HepG2 (cell line): ENCODE measurements at regions not wholly inside any gene's neighbourhood (a gene's known extent, or its start where the extent isn't known, plus 50 kb on each side); places are given as distances from the start of the nearest gene placed in this dataset.

ENCODE experiments used
- ATAC-seq: fragments of 200-7000 bp; cut with Tn5 transposase; 3 replicates; pipeline ENCODE4 v1.9.1; 2020; ENCODE audit warnings: mild to moderate bottlenecking, moderate library complexity
- BruUV-seq: library from RNA; stranded (reverse); fragments of 400-500 nt; replicated peaks from 2 replicates; lab custom pipeline; 2021; lab: Mats Ljungman, UMichigan
- CTCF ChIA-PET: fragments of 300-600 bp; formaldehyde crosslinking; extraction: SDS; loops from one replicate; lab custom pipeline; 2021; ENCODE audit warnings: low total read pairs, inconsistent platforms, low intra/inter-chr PET ratio; lab: Yijun Ruan, JAX
- POLR2A ChIA-PET: fragments of 350-600 bp; sonication (Branson Sonifier 250); formaldehyde crosslinking; loops from one replicate; lab custom pipeline; 2020; ENCODE audit warnings: antibody characterized with exemption, inconsistent platforms; lab: Yijun Ruan, JAX
- DNase-seq: peaks from one replicate; pipeline ENCODE4 v3.0.0-alpha.2; 2015; ENCODE audit warnings: low spot score
- FAIRE-seq: peaks from 3 replicates; lab custom pipeline; 2011; peaks lifted over from hg19 to GRCh38; lab: Jason Lieb, UNC
- H2AFZ ChIP-seq: one replicate; pipeline ENCODE4 v1.6.1; 2011; ENCODE audit warnings: low read length, inconsistent platforms
- H3K27ac ChIP-seq: fragments of 300-600 bp; 3 replicates; pipeline ENCODE4 v1.8.0; 2011; ENCODE audit warnings: mixed run types, mild to moderate bottlenecking, mixed read lengths, low read length, inconsistent platforms; ENCODE audit not compliant: insufficient read depth; ENCODE audit errors: extremely low read length
- H3K27me3 ChIP-seq, 2 experiments: fragments of 200-600 bp in 1 of 2; 2 replicates in 1 of 2; 3 replicates in 1 of 2; pipeline versions ENCODE4 v1.6.0 to v1.8.0; 2011; ENCODE audit warnings: low read length in 2 of 2, mild to moderate bottlenecking in 2 of 2, moderate library complexity in 2 of 2, inconsistent platforms in 1 of 2; ENCODE audit not compliant: insufficient read depth in 2 of 2, control insufficient read depth in 1 of 2
- H3K36me3 ChIP-seq, 2 experiments: fragments of 200-600 bp in 1 of 2; replicated peaks in 1 of 2; 2 replicates in 1 of 2; 3 replicates in 1 of 2; pipeline versions ENCODE4 v1.5.1 to v1.8.0; 2011; ENCODE audit warnings: low read length in 2 of 2, inconsistent platforms in 1 of 2; ENCODE audit not compliant: insufficient read depth in 2 of 2, control insufficient read depth in 1 of 2
- H3K4me1 ChIP-seq: 2 replicates; pipeline ENCODE4 v1.5.1; 2012; ENCODE audit warnings: low read length, inconsistent platforms; ENCODE audit not compliant: insufficient read depth
- H3K4me2 ChIP-seq: 2 replicates; pipeline ENCODE4 v1.6.0; 2011; ENCODE audit warnings: low read depth, low read length, inconsistent platforms
- H3K4me3 ChIP-seq, 3 experiments: fragments of 200-600 bp in 1 of 3; sonication (generic), shearing (Covaris generic) in 1 of 3; replicated peaks in 1 of 3; 2 replicates each; pipeline ENCODE4 v1.5.1; 2011 to 2016; ENCODE audit warnings: low read length in 3 of 3, inconsistent platforms in 2 of 3, low read depth in 2 of 3, mild to moderate bottlenecking in 2 of 3, control low read depth in 1 of 3, mixed read lengths in 1 of 3; ENCODE audit not compliant: insufficient read depth in 1 of 3
- H3K79me2 ChIP-seq: one replicate; pipeline ENCODE4 v1.6.1; 2011; ENCODE audit warnings: low read length, inconsistent platforms; ENCODE audit not compliant: insufficient read depth
- H3K9ac ChIP-seq: 2 replicates; pipeline ENCODE4 v1.6.0; 2011; ENCODE audit warnings: mild to moderate bottlenecking, low read depth, low read length, inconsistent platforms; ENCODE audit not compliant: insufficient read depth
- H3K9me3 ChIP-seq: 2 replicates; pipeline ENCODE4 v1.5.1; 2012; ENCODE audit warnings: mild to moderate bottlenecking, low read length
- H4K20me1 ChIP-seq: 2 replicates; pipeline ENCODE4 v1.6.0; 2011; ENCODE audit warnings: inconsistent platforms, mild to moderate bottlenecking, low read length, moderate library complexity; ENCODE audit not compliant: insufficient read depth
- ADNP ChIP-seq: sonication (generic); formaldehyde crosslinking; IDR thresholded peaks from 2 replicates; pipeline ENCODE4 v1.4.0; 2020; ENCODE audit warnings: missing genetic modification reagents
- HNRNPL ChIP-seq: fragments of 200-400 bp; formaldehyde crosslinking; IDR thresholded peaks from 2 replicates; pipeline ENCODE4 v1.6.1; 2017; ENCODE audit warnings: mild to moderate bottlenecking, low read depth, low read length
- NAIF1 ChIP-seq: sonication (generic); formaldehyde crosslinking; IDR thresholded peaks from 2 replicates; pipeline ENCODE4 v1.5.0; 2020; ENCODE audit warnings: mild to moderate bottlenecking, missing genetic modification reagents, borderline replicate concordance
- RBAK ChIP-seq: sonication (generic); formaldehyde crosslinking; IDR thresholded peaks from 2 replicates; pipeline ENCODE4 v1.5.1; 2020; ENCODE audit warnings: mild to moderate bottlenecking, missing genetic modification reagents
- ZFX ChIP-seq: sonication (generic); formaldehyde crosslinking; IDR thresholded peaks from 2 replicates; pipeline ENCODE4 v1.4.0; 2020; ENCODE audit warnings: mild to moderate bottlenecking, low read depth, missing genetic modification reagents, moderate library complexity
- WGBS: methylation state at CpG from one replicate; pipeline ENCODE4 v1.1.6; 2017; ENCODE audit warnings: low lambda C conversion rate; 5-methylcytosine and 5-hydroxymethylcytosine counted together
- in situ Hi-C: cut with HindIII; loops from 2 replicates; pipeline ENCODE4 v1.10.0; 2017; ENCODE audit warnings: low pct_unique_long_range_greater_than_20kb; ENCODE audit not compliant: extremely low pct_ligation_motif_present
- intact Hi-C: fragments of 100-400 bp; cut with micrococcal nuclease; formaldehyde crosslinking; loops from one replicate; pipeline ENCODE4 v1.10.0; 2022; ENCODE audit not compliant: unreplicated experiment

DNA sequence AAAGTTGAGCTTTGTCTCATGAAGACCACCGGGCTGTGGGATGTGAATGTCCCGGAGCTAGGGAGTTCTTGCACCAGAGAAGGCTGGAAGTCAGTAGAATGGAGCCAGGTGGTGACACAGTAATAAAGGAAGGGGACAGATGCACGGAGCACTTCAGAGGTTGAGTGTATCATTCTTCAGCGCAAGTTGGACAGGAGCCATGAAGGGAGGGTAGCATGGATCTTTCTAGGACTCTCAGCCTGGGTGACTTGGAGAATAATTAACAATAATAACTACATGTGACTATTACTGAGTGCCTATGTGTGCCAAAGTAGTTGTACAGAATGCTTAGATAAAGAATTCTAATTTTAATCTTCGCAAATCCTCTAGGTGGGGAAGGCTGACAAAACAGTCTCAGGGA lies 258.7 kb upstream of the AJAP1 start:
- H3K4me3 ChIP-seq, result no peak overlapping the region
- no peak overlapping the region for H3K4me2 ChIP-seq
- CTCF ChIA-PET, result no interaction called here
- no peak for TF ChIP-seq RBAK (CRISPR knock-in tag)
- no peak for TF ChIP-seq NAIF1 (CRISPR knock-in tag)
- TF ChIP-seq, all 625 proteins: peak for 0
- Histone ChIP-seq H3K36me3 (no peaks in the 10 kb centered on the region), H3K79me2 (no peaks in the 10 kb centered on the region), H3K27me3 (peaks cover 0 to 7% of the 10 kb centered on the region in 2 experiments; a peak in 1 of 5 replicates), H2AFZ (no peak overlapping the region), H4K20me1 (no peaks in the 10 kb centered on the region), H3K27ac (no peak overlapping the region), H3K9ac (no peak overlapping the region), H3K9me3 (peaks cover 24% of the 10 kb centered on the region), H3K4me1 (no peaks in the 10 kb centered on the region)
- intact Hi-C loops, result no loop called here
- ATAC-seq, result no peak
- POLR2A ChIA-PET, result no interaction called here
- DNase-seq, result no peak
- FAIRE-seq, result no peak
- 14% methylated on average over 5 of the region's 5 CpGs for WGBS
- in situ Hi-C loops, result no loop called here
- BruUV-seq, result no TSS peak

DNA sequence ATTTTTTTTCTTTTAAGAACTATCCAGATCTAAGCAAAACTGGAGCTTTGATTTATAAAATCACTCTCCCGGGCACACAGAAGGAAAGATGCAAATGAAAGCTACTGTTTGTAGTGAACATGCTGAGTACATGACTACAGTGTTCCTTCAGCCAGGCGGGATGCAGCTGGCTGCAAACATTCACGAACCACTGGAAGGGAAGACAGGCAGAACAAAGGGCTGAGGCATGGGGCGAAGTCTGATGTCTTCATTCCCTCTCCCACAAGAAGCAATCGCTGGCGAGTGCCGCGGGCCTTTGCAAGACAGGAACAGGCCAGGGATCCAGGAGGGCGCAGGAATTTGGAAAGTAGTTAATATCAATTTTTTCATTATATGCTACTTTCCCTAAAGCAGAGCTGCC lies 257.9 kb upstream of the AJAP1 start:
- H3K9ac ChIP-seq, result no peak overlapping the region
- no peak for TF ChIP-seq ADNP (CRISPR knock-in tag)
- no peak for TF ChIP-seq HNRNPL
- TF ChIP-seq ZFX, result no peak
- no peaks in the 10 kb centered on the region for H3K79me2 ChIP-seq
- peaks cover 21% of the 10 kb centered on the region for H3K9me3 ChIP-seq
- no TSS peak for BruUV-seq
- no peak for DNase-seq
- peaks cover 0 to 13% of the 10 kb centered on the region in 2 experiments; a peak in 2 of 5 replicates for H3K27me3 ChIP-seq
- FAIRE-seq, result no peak
- intact Hi-C loops, result no loop called here
- no peaks in the 10 kb centered on the region for H3K36me3 ChIP-seq
- ChIA-PET CTCF (no interaction called here), POLR2A (no interaction called here)
- no peak for ATAC-seq
- no peak overlapping the region for H3K4me2 ChIP-seq
- H3K27ac ChIP-seq, result no peak overlapping the region
- H4K20me1 ChIP-seq, result no peaks in the 10 kb centered on the region
- H3K4me1 ChIP-seq, result no peaks in the 10 kb centered on the region
- 32% methylated on average over 9 of the region's 9 CpGs for WGBS
- no peak overlapping the region for H3K4me3 ChIP-seq
- no peak overlapping the region for H2AFZ ChIP-seq
- in situ Hi-C loops, result no loop called here
